Type B pancreatic cell (in vitro differentiated cells): ENCODE measurements at regions not wholly inside any gene's neighbourhood (a gene's known extent, or its start where the extent isn't known, plus 50 kb on each side); places are given as distances from the start of the nearest gene placed in this dataset.

Experiments
- DNase-seq: peaks from one replicate; pipeline ENCODE4 v3.0.0; 2021; ENCODE audit warnings: mixed read lengths; ENCODE audit not compliant: unreplicated experiment; ENCODE audit errors: extremely low spot score
- H3K27ac Mint-ChIP-seq: 2 replicates; pipeline ENCODE4 v1.8.0; 2021; ENCODE audit warnings: mild to moderate bottlenecking, mixed read lengths
- H3K27me3 Mint-ChIP-seq: 2 replicates; pipeline ENCODE4 v1.8.0; 2021; ENCODE audit warnings: mixed read lengths
- H3K36me3 Mint-ChIP-seq: 2 replicates; pipeline ENCODE4 v1.8.0; 2021; ENCODE audit warnings: mixed read lengths
- H3K4me1 Mint-ChIP-seq: one replicate; pipeline ENCODE4 v1.8.0; 2021; ENCODE audit warnings: mixed read lengths; ENCODE audit not compliant: unreplicated experiment
- H3K4me3 Mint-ChIP-seq: 2 replicates; pipeline ENCODE4 v1.8.0; 2021; ENCODE audit warnings: mild to moderate bottlenecking, mixed read lengths
- H3K9me3 Mint-ChIP-seq: 2 replicates; pipeline ENCODE4 v1.8.0; 2021; ENCODE audit warnings: mixed read lengths
- TF ChIP-seq, protein P1 (sequence below): fragments of 200-600 bp; sonication (generic); conservative IDR thresholded peaks from 2 replicates; pipeline ENCODE4 v1.5.0; 2021; ENCODE audit warnings: antibody characterized with exemption, mild to moderate bottlenecking

DNA sequence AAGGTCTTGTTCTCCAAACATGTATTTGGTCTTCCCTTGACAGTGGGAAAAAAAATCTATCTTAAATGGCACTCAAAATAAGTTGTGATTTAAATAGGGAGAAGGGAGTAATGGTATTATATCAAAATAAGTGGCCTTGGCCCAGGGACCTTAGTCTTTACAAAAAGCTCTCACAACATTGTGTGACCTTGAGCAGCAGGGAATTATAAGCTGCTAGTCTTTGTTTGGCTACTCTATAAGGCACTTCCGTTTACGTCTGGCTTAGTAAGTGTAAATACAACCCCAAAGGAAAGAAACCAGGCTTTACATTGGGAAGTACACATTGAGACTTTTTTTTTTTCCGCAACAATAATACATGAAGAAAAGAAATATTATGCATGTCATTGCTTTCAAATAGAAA lies 734.0 kb upstream of the LINC00305 start:
- Mint-ChIP-seq H3K27me3 (no peaks in the 10 kb centered on the region), H3K36me3 (no peaks in the 10 kb centered on the region), H3K4me1 (no peaks in the 10 kb centered on the region), H3K4me3 (no peak overlapping the region), H3K27ac (no peak overlapping the region), H3K9me3 (no peaks in the 10 kb centered on the region)
- DNase-seq = no peak
- TF ChIP-seq, protein P1, sequence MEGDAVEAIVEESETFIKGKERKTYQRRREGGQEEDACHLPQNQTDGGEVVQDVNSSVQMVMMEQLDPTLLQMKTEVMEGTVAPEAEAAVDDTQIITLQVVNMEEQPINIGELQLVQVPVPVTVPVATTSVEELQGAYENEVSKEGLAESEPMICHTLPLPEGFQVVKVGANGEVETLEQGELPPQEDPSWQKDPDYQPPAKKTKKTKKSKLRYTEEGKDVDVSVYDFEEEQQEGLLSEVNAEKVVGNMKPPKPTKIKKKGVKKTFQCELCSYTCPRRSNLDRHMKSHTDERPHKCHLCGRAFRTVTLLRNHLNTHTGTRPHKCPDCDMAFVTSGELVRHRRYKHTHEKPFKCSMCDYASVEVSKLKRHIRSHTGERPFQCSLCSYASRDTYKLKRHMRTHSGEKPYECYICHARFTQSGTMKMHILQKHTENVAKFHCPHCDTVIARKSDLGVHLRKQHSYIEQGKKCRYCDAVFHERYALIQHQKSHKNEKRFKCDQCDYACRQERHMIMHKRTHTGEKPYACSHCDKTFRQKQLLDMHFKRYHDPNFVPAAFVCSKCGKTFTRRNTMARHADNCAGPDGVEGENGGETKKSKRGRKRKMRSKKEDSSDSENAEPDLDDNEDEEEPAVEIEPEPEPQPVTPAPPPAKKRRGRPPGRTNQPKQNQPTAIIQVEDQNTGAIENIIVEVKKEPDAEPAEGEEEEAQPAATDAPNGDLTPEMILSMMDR = no peak

DNA sequence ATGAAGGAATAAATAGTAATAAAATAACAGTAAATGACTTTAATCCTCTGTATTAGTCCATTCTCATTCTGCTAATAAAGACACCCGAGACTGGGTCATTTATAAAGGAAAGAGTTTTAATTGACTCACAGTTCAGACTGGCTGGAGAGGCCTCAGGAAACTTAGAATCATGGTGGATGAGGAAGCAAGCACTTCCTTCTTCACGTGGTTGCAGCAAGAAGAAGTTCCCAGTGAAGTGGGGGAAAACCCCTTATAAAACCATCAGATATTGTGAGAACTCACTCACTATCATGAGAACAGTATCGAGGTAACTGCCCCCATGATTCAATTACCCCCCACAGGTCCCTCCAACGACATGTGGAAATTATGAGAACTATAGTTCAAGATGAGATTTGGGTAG lies 727.9 kb upstream of the LINC00305 start:
- H3K4me1 Mint-ChIP-seq = no peaks in the 10 kb centered on the region
- TF ChIP-seq, protein P1 = no peak
- no peak overlapping the region for H3K4me3 Mint-ChIP-seq

GRCh38 chr18:64872710-64873458 lies 724.0 kb upstream of the LINC00305 start:
- Mint-ChIP-seq H3K27ac (no peak overlapping the region), H3K9me3 (no peaks in the 10 kb centered on the region), H3K27me3 (no peaks in the 10 kb centered on the region), H3K4me1 (no peaks in the 10 kb centered on the region), H3K4me3 (no peak overlapping the region), H3K36me3 (no peaks in the 10 kb centered on the region)
- TF ChIP-seq, protein P1 = no peak
- DNase-seq = no peak

More for the DNA sequence above, 727.9 kb upstream of the LINC00305 start:
- no peak overlapping the region for H3K27ac Mint-ChIP-seq
- no peak for DNase-seq
- no peaks in the 10 kb centered on the region for H3K36me3 Mint-ChIP-seq
- H3K27me3 Mint-ChIP-seq = no peaks in the 10 kb centered on the region
- H3K9me3 Mint-ChIP-seq = no peaks in the 10 kb centered on the region

DNA sequence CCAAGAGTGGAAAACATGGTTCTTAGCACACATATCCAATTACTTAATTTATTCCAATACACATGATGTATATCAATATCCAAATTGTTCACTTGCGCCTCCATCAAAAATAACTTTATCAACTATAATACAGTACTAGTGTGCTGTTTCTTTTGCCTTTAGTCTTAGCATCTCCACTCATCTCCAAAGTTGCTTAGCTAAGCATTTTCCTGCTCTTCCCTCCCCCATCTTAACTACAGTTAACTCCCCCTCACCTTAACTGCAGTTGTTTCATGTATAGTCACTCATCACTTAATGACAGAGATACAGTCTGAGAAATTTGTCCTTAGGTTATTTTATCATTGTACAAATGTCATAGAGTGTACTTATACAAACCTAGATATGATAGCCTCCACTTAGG lies 705.2 kb upstream of the LINC00305 start:
- no peak for DNase-seq
- H3K27ac Mint-ChIP-seq = no peak overlapping the region
- H3K9me3 Mint-ChIP-seq = peaks cover 8% of the 10 kb centered on the region
- no peaks in the 10 kb centered on the region for H3K36me3 Mint-ChIP-seq
- TF ChIP-seq, protein P1 = no peak
- peaks cover 3% of the 10 kb centered on the region for H3K27me3 Mint-ChIP-seq
- no peak overlapping the region for H3K4me3 Mint-ChIP-seq
- no peaks in the 10 kb centered on the region for H3K4me1 Mint-ChIP-seq

- H3K4me3 Mint-ChIP-seq = no peak overlapping the region
- H3K36me3 Mint-ChIP-seq = no peaks in the 10 kb centered on the region
- no peak for DNase-seq
- TF ChIP-seq, protein P1 = no peak
- peaks cover 3% of the 10 kb centered on the region for H3K27me3 Mint-ChIP-seq
- no peak overlapping the region for H3K27ac Mint-ChIP-seq
- H3K9me3 Mint-ChIP-seq = peaks cover 8% of the 10 kb centered on the region
- no peaks in the 10 kb centered on the region for H3K4me1 Mint-ChIP-seq
These were observed 703.4 kb upstream of the LINC00305 start for GRCh38 chr18:64852281-64852680.
